HG03565 (cell line): ENCODE measurements at regions not wholly inside any gene's neighbourhood (a gene's known extent, or its start where the extent isn't known, plus 50 kb on each side); places are given as distances from the start of the nearest gene placed in this dataset.

Experiments used
- ATAC-seq: cut with Tn5 transposase; IDR thresholded peaks from one replicate; pipeline ENCODE4 v1.9.1; 2021; ENCODE audit warnings: mild to moderate bottlenecking, moderate library complexity; ENCODE audit not compliant: unreplicated experiment

GRCh38 chr2:103942199-103942598 is 911.7 kb upstream of the POU3F3 start:
- no peak for ATAC-seq

GRCh38 chr2:103945083-103945482 is 908.8 kb upstream of the POU3F3 start:
- no peak for ATAC-seq

DNA sequence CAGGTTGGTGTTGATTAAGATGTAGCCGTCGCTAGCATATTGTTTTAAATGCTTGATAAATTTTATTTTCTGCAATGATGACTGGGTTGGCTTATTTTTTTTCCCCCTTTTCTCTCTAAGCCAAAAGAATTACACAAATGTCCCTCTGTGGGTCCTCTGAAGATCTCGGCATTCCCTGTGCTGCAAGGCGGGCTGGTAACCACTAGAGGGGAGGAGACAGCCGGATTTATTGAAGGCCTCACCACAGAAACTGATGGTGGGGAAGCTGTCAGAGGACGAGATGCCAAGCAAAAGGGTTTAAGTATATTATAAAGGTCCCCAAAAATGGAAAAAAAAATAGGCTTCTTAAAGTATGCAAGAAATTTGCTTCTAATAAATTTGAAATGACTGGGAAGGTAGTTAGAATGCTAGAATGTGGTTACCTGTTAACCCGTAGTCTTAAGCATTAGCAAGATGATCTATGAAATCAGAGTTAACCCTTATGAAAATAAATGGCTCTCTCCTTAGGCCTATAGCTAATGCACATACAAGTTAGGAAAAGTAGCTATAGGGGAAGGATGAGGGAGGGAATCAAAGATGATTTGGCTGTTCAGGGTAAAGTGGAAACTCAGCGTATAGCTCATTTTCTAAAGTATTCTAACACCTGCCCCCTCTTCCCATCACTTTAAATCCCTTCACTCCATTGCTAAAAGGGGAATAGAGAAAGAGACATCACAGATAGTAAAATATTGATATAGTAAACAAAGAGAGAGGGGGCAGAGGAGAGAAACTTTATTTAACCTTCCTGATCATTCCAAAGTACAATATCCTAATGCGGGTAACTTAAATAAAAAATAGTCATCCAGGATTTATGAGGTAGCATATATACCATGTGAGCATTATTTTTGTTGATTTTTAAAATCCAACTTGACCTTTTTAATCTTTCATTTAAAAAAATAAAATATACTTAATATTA is 894.5 kb upstream of the POU3F3 start:
- ATAC-seq: peak; percentile 65

GRCh38 chr2:103960129-103960513 is 893.8 kb upstream of the POU3F3 start:
- ATAC-seq: no peak

DNA sequence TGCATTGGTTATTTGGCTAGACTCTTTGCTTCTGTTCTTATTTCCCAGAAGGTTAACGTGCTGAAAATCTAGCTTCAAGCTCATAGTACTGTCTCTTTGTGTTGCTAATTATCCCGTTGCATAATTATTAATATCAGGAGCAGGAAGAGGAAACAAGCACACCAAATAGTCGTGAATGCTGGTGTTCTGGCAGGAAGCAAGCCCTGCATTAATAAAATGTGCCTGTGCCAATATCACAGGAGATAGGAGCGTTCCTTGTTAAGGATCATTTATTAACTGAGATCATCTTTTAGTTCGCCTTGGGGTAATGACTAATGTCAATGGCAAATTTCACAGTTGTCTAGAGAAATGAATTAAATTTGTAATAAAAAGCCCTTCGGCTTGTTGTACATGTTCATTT is 893.0 kb upstream of the POU3F3 start:
- no peak for ATAC-seq

GRCh38 chr2:103961862-103962261 is 892.1 kb upstream of the POU3F3 start:
- ATAC-seq: no peak

DNA sequence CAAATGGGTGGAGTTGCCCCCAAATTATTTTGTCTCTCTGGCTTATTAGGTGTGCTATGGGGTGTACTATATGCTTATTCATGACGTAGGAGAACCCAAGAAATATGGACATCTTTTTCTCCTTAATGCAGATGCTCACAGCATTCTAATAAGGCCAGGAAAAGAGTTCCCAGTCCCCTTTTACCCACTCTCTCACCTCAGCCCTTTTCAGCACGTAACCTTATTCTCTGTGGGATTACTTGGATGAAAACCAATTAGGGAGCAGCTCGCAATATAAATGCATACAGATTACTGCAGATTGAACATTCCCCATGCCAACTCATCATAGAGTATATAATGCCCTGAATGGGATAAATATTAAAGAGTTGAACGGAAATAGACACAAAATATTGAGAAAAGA is 891.2 kb upstream of the POU3F3 start:
- no peak for ATAC-seq

DNA sequence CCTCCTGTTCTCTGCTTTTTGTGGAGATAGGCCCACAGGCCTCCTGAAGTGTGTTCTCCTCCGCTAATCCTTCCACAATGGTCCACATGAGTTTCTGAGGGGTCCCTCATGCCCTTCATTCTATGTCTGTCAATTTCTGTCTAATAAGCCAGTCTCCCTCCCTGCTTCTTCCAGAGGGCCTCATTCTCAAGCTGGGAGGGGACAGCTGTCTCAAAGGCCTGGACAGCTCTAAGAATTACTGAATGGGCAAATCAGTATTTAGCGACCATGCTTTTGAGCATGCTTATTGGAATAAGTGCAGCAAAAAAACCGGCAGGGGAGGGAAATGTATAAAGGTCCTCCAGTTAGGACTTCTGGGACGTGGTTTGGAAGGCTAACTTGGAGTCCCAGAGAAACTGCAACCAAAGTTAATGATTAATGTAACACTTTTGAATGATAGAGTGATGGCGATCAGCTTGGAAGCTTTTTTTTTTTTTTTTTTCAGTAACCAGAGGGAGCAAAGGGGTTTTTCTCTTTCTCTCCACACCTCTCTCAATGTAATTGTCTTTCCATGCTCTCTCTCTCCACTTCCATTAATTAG is 890.7 kb upstream of the POU3F3 start:
- ATAC-seq: no peak

GRCh38 chr2:103977241-103977640 is 876.7 kb upstream of the POU3F3 start:
- ATAC-seq: no peak

GRCh38 chr2:103977668-103978067 is 876.2 kb upstream of the POU3F3 start:
- no peak for ATAC-seq

DNA sequence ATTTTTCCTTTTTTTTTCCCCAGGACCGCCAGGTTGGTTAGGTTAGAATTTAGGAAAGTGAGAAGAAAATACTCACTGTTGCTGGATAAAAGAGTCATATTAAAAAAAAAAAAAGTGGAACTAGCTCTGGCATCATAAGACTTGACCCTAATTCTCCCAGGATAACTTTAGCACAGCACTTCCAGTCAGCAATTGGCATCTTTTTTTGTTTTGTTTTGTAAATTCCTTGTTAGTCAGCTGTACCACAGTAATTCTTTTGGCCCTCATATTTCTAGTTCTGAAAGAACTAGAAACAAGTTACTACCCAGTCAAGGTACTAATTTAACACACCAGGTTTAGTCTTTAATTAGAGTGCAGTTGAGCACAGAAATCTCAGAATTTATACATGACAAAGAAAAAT is 873.5 kb upstream of the POU3F3 start:
- no peak for ATAC-seq

- no peak for ATAC-seq
Measured at GRCh38 chr2:103982691-103983090, 871.2 kb upstream of the POU3F3 start.

- ATAC-seq: no peak
Measured at GRCh38 chr2:103986001-103986400, 867.9 kb upstream of the POU3F3 start.

GRCh38 chr2:103991591-103991990 is 862.3 kb upstream of the POU3F3 start:
- ATAC-seq: no peak

- ATAC-seq: no peak
Measured at GRCh38 chr2:104004821-104005220, 849.1 kb upstream of the POU3F3 start.

DNA sequence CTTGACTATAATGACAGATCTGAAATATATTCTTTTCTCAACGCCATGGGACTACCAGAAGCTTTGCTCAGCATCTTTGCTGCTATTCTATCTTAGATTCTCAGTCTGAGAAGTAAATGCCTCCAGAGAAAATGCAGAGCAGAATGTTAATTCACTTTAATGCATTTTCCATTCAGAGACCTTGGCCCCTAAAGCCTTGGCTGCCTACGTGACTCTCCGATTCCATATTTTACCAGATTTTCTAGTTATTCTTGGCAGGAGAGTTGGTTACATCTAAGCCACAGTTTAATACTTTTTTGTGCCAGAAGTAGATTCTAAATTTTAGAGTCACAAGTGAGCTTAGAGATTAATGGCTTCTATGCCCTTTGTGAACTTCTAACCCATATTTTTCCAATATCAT is 837.1 kb upstream of the POU3F3 start:
- ATAC-seq: no peak

- no peak for ATAC-seq
Measured at GRCh38 chr2:104023306-104023705, 830.6 kb upstream of the POU3F3 start.

DNA sequence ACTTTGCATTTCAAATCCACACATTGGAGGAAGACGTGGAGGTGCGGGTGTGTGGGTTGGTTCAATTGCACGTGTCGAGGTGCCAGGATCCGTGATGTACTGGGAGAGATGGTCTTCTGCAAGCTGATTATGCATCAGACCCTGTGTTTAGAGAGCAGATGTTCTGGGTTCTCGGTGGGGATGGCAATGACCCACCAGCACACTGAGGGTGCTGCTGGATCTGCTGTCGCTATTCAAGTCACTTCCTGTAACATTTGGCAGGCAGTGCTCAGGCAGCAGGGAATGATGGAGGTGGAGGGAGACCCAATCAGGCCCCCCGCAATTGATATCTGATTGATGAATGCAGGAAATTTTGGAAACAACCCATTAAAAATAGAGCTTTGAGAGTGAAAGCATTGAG is 830.1 kb upstream of the POU3F3 start:
- ATAC-seq: no peak

GRCh38 chr2:104025295-104025694 is 828.6 kb upstream of the POU3F3 start:
- no peak for ATAC-seq

- no peak for ATAC-seq
Measured at GRCh38 chr2:104026725-104027124, 827.2 kb upstream of the POU3F3 start.

DNA sequence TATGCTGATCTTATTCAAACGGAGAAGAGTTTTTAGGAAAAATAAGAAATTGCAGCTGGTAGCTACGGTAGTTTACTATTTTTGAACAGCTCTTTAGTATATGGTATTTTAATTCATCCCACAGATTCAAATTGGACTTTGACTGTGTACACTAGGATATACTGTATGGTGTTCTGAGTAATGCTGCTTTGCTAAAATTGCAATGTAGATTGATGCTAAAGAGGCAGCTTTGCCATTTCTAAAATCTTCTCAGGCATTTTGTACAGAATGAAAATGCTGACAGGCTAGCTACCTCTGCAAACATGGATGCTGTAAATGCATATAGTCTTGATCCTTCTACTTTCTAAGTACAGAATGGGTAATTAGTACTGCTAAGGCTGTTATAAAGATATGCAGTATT is 826.6 kb upstream of the POU3F3 start:
- no peak for ATAC-seq

- ATAC-seq: no peak
Measured at GRCh38 chr2:104028061-104028460, 825.9 kb upstream of the POU3F3 start.
